Smooth muscle cell (in vitro differentiated cells): ENCODE measurements at regions not wholly inside any gene's neighbourhood (a gene's known extent, or its start where the extent isn't known, plus 50 kb on each side); places are given as distances from the start of the nearest gene placed in this dataset.

ENCODE experiments used
- DNase-seq: peaks from one replicate; lab custom pipeline; 2025; ENCODE audit not compliant: unreplicated experiment; lab: John Stamatoyannopoulos, UW
- H2AFZ ChIP-seq: fragments of 200-600 bp; sonication (generic); 2 replicates; pipeline ENCODE4 v1.6.0; 2016; ENCODE audit warnings: antibody characterized with exemption, low read depth, mild to moderate bottlenecking
- H3F3A ChIP-seq: fragments of 200-600 bp; sonication (generic); 2 replicates; pipeline ENCODE4 v1.6.0; 2017; ENCODE audit warnings: antibody characterized with exemption, low read depth
- H3K27ac ChIP-seq: fragments of 200-600 bp; sonication (generic); 2 replicates; pipeline ENCODE4 v1.5.1; 2016; ENCODE audit warnings: low read depth, mild to moderate bottlenecking
- H3K27me3 ChIP-seq: fragments of 200-600 bp; sonication (generic); 2 replicates; pipeline ENCODE4 v1.6.1; 2016; ENCODE audit warnings: low read depth, mild to moderate bottlenecking
- H3K36me3 ChIP-seq: fragments of 200-600 bp; sonication (generic); 2 replicates; pipeline ENCODE4 v1.5.1; 2016; ENCODE audit warnings: low read depth
- H3K4me1 ChIP-seq: fragments of 200-600 bp; sonication (generic); 2 replicates; pipeline ENCODE4 v1.5.1; 2016; ENCODE audit warnings: low read depth
- H3K4me2 ChIP-seq: fragments of 200-600 bp; sonication (generic); 2 replicates; pipeline ENCODE4 v1.6.0; 2016; ENCODE audit warnings: mild to moderate bottlenecking
- H3K4me3 ChIP-seq: fragments of 200-600 bp; sonication (generic); 2 replicates; pipeline ENCODE4 v1.5.1; 2016; ENCODE audit warnings: mild to moderate bottlenecking
- H3K79me2 ChIP-seq: fragments of 200-600 bp; sonication (generic); 2 replicates; pipeline ENCODE4 v1.6.0; 2016; ENCODE audit warnings: low read depth, mild to moderate bottlenecking
- H3K9ac ChIP-seq: fragments of 200-600 bp; sonication (generic); 2 replicates; pipeline ENCODE4 v1.6.0; 2016; ENCODE audit warnings: low read depth
- H3K9me3 ChIP-seq: fragments of 200-600 bp; sonication (generic); replicated peaks from 2 replicates; pipeline ENCODE4 v1.5.1; 2016; ENCODE audit warnings: low read depth
- H4K20me1 ChIP-seq: fragments of 200-600 bp; sonication (generic); 2 replicates; pipeline ENCODE4 v1.6.0; 2016; ENCODE audit warnings: low read depth
- CTCF ChIP-seq: fragments of 200-600 bp; sonication (generic); IDR thresholded peaks from 2 replicates; pipeline ENCODE4 v1.5.1; 2017; ENCODE audit warnings: borderline replicate concordance, mild to moderate bottlenecking, antibody characterized with exemption; ENCODE audit not compliant: insufficient read depth, poor library complexity, severe bottlenecking
- WGBS: methylation state at CpG from one replicate; pipeline ENCODE4 v1.1.7; 2016; ENCODE audit warnings: low lambda C conversion rate; 5-methylcytosine and 5-hydroxymethylcytosine counted together

- H3K4me3 ChIP-seq, result no peak overlapping the region
- H3K79me2 ChIP-seq, result no peaks in the 10 kb centered on the region
- H3K4me1 ChIP-seq, result peaks cover 25% of the 10 kb centered on the region
- H4K20me1 ChIP-seq, result no peaks in the 10 kb centered on the region
- no peak for DNase-seq
- H3K9me3 ChIP-seq, result no peaks in the 10 kb centered on the region
- peak overlapping the region; percentile 49 for H2AFZ ChIP-seq
- peaks cover 21% of the 10 kb centered on the region for H3K27me3 ChIP-seq
- H3K9ac ChIP-seq, result no peak overlapping the region
- H3K27ac ChIP-seq, result no peak overlapping the region
- no peak for TF ChIP-seq CTCF
- 28% methylated on average over 1 of the region's 1 CpG for WGBS
- H3K36me3 ChIP-seq, result no peaks in the 10 kb centered on the region
- H3K4me2 ChIP-seq, result no peak overlapping the region
- no peaks in the 10 kb centered on the region for H3F3A ChIP-seq
These were observed 545.5 kb upstream of the HTR2C start for GRCh38 chrX:114038358-114038757.

DNA sequence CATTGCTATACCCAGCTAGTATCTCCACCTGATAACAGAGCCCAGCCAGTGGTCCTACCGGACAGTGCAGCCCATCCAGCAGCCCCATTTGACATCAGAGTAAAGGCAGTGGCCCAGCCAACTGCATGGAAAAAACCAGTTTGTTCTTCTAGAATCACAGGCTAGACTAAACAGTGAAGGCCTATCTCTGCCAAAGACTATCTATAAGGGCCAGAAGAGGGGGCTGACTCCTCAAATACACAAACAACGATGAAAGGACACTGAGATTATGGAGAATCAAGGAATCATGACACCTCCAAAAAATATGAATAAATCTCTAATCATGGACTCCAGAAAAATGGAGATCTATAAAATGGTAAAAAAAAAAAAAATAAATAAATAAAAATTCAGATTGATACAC, 546.4 kb upstream of the HTR2C start:
- Histone ChIP-seq H3K9ac (no peak overlapping the region), H3K4me1 (peaks cover 28% of the 10 kb centered on the region), H3K36me3 (no peaks in the 10 kb centered on the region), H2AFZ (no peak overlapping the region), H3K27ac (no peak overlapping the region), H3K79me2 (no peaks in the 10 kb centered on the region), H3K4me2 (no peak overlapping the region), H3F3A (no peaks in the 10 kb centered on the region), H3K9me3 (no peaks in the 10 kb centered on the region), H4K20me1 (no peaks in the 10 kb centered on the region), H3K27me3 (peaks cover 21% of the 10 kb centered on the region), H3K4me3 (no peak overlapping the region)
- 76% methylated on average over 2 of the region's 2 CpGs for WGBS
- TF ChIP-seq CTCF, result no peak
- no peak for DNase-seq

- no peak for DNase-seq
- no peaks in the 10 kb centered on the region for H3K79me2 ChIP-seq
- H4K20me1 ChIP-seq, result no peaks in the 10 kb centered on the region
- no peak overlapping the region for H3K27ac ChIP-seq
- no peak overlapping the region for H2AFZ ChIP-seq
- no peak overlapping the region for H3K9ac ChIP-seq
- 90% methylated on average over 5 of the region's 5 CpGs for WGBS
- TF ChIP-seq CTCF, result no peak
- peaks cover 13% of the 10 kb centered on the region for H3K4me1 ChIP-seq
- no peaks in the 10 kb centered on the region for H3K27me3 ChIP-seq
- H3F3A ChIP-seq, result no peaks in the 10 kb centered on the region
- no peaks in the 10 kb centered on the region for H3K36me3 ChIP-seq
- no peak overlapping the region for H3K4me3 ChIP-seq
- no peaks in the 10 kb centered on the region for H3K9me3 ChIP-seq
- H3K4me2 ChIP-seq, result no peak overlapping the region
These were observed 554.8 kb upstream of the HTR2C start for GRCh38 chrX:114028907-114029662.

GRCh38 chrX:114017086-114017485, 566.8 kb upstream of the HTR2C start:
- no peak for DNase-seq
- Histone ChIP-seq H3K27ac (no peak overlapping the region), H3K9ac (no peak overlapping the region), H2AFZ (no peak overlapping the region), H3K4me1 (peaks cover 16% of the 10 kb centered on the region), H3K36me3 (no peaks in the 10 kb centered on the region), H3K4me2 (no peak overlapping the region), H3K27me3 (no peaks in the 10 kb centered on the region), H3F3A (no peaks in the 10 kb centered on the region), H3K9me3 (no peaks in the 10 kb centered on the region), H3K79me2 (no peaks in the 10 kb centered on the region), H3K4me3 (no peak overlapping the region), H4K20me1 (no peaks in the 10 kb centered on the region)
- TF ChIP-seq CTCF, result no peak
- WGBS, result 91% methylated on average over 2 of the region's 2 CpGs
